HG03439 (cell line): ENCODE measurements at regions not wholly inside any gene's neighbourhood (a gene's known extent, or its start where the extent isn't known, plus 50 kb on each side); places are given as distances from the start of the nearest gene placed in this dataset.
"Not testable (repeated sequence)": the region's sequence is repeated elsewhere in the genome, so short reads cannot be mapped to it uniquely, and the experiment has no call there.

Experiments used
- ATAC-seq: cut with Tn5 transposase; IDR thresholded peaks from one replicate; pipeline ENCODE4 v1.9.1; 2021; ENCODE audit warnings: mild to moderate bottlenecking, moderate library complexity; ENCODE audit not compliant: unreplicated experiment

DNA sequence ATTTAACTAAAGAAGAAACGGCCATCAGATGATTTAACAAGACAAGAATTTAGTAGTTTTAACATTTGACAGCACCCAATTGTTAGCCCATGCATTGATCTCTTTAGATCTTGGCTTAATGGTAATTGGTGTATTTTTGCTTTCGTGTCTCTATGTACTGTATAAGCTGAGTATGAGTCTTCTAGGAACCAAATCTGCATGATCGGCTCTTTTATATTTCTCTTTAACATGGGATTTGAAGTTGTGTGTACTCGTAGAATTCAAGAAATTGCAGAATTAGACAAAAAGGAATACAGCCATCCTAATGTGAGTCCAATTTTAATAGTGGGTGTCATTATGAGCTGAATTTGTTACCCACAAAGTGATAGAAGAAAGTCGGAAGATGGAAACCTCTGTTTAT is 438.9 kb upstream of the WWC1 start:
- ATAC-seq, result no peak

DNA sequence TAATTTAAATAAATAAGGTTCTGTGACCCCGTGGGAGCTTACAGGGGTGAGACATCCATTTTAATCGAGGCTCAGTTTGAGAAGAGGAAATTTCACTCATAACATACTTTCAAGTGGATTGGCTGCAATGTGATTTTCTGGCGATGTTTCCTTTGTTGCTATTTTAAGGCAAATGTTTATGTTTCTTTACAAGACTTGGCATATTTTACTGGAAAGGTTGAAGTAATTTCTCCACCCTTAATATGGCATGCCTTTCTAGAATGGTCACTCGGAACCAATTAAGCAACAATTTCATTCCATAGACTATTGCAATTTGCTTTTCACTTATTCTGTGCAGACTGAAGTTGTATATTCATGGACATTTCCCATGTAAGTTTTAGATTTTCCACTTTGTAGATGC is 438.0 kb upstream of the WWC1 start:
- ATAC-seq, result no peak

DNA sequence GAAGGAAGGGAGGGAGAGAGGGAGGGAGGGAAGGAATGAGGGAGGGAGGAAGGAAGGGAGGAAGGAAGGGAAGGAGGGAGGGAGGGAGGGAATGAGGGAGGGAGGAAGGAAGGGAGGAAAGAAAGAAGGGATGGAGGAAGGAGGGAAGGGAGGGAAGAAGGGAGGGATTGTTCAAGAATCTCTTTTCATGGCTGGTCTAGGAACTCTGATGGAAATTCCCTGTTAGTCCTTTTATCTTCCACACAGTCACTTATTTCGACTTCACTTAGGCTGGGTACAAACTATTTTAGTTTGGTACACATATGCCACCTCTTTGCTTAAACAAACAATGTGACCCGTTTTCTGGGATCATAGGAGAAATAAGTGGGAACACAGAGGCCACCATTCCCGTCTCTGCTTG is 435.6 kb upstream of the WWC1 start:
- ATAC-seq, result no peak

DNA sequence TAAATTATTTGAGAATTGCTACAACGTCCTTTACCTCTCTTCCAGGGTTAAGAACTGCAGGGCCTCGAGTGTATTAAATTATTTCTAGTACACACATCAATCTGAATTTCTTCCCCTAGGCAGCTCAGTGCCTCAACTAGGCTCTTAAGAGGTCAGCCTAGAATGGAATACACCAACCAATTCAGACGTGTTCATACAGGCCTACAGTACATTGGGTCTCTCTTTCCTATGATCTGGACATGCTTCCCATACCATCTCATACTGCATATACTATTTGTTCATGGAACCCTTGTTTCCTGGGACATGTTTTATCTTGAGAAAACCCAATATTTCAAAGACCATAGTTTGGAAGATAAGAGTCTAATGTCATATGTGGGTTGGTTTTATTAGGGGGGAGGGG is 434.1 kb upstream of the WWC1 start:
- no peak for ATAC-seq

DNA sequence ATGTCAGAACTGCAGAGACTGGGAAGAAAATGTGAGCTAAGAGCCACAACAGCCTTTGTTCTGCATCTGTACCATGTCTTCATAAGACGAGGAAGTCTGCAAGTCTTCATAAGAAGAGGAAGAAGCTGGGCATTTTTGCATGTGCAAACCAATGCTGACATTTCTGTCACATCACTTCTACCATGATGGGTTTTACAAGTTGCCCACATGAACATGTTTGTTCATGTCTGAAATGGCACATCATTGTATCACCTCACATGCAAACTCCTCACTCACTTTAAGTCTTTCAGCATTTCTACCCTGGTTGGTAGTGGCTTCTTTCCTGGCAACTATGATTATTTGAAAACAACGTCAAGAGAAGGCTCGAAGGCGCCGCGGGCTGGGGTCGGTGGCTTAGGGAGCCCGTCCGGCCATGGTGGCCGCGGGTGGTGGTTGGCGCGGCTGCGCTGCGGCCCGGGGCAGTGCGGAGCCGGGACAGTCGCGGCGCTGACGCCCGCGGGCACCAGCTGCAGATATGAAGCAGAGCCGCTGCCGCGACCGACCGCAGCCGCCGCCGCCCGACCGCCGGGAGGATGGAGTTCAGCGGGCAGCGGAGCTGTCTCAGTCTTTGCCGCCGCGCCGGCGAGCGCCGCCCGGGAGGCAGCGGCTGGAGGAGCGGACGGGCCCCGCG is 433.1 kb upstream of the WWC1 start:
- ATAC-seq, result not testable (repeated sequence)

DNA sequence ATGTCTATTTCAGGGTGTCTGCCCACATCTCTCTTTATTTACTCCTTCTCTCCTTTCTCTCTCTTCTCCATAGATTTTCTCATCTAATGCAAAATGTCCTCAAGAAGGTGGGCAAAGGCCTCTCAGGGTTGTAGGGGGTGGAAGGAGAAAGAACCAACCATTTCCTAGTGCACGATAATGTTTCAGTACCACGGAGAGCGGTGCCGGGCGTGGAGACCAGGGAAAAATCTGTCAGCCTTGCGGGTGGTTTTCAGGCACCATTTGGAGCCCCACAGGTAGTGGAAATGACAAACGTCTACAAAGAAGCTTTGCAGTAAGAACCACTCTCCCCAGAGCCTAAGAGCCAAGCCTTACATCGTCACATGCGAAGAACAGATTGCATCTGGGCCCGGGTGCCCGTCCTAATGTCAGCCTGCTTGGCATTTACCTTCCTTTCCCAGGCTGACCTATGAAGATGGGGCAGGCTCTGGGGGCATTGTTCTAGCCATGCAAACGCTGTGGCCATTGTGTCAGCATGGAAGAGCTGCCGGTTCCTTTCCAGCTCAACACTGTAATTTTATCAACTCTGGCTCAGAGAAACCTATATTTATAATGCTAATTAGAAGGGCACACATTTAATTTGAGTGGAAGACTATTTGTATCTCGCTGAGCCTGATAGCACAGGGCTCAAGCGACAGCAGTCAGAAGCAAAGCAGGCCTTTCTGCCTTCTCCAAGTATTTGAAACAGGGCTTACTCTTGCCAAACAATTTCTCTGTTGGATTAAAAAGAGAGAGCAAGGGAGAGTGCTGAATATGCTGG is 430.1 kb upstream of the WWC1 start:
- ATAC-seq, result no peak

DNA sequence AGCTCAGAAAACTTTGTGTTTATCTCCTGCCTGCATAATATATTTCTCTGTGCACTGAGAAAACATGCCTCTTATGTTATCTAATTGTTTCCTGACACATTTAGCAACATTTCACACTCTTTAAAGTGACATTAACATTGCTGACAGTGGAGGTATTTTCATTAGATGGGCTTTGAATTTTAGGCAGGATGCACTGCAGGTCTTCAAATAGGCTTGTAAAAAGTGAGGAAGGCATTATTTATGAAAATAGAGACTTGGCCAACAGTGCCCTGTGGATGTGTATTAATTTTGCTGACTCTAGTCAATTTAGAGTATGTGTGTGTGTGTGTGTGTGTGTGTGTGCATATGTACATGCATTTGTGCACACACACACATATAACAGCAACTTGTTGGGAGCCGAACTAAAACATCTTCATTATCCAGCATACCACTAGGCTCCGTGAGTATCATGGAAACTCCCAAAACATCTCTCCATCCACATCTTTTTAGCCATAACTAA is 429.5 kb upstream of the WWC1 start:
- ATAC-seq, result no peak

DNA sequence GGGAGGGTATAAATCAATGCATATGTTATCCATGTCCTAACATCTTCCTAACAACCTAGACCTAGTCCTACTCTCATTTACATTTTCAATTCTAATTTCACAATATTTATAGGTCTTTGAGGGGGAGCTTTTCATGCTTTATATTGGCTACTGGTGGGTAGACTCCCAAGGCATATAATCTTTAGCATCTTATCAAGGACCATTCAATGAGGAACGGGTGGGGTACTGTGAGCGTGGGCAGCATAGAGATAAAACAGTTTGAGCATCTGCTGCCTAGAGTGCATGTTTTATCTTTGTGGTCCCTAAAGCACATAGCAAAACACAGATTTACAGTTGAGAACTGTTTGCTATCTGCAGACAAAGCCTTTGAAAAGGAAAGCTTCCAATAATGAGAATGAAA is 427.6 kb upstream of the WWC1 start:
- no peak for ATAC-seq

DNA sequence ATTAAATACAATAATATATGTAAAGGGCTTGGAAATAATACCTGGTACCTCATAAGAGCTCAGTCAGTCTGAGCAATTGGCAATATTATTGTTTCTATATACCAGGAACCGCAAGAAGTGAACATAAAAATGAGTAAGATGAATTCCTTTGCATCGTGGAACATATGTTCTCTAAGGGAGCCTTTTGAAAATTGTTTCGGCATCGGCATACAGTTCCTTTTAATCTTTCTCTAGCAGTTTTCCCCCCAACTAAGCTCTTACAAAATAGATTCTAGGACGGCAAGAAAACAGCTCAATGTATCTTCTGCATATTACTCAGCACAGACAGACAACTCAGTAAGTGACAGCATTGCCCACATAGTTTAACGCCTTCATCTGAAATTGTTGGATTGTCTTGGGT is 426.6 kb upstream of the WWC1 start:
- no peak for ATAC-seq

DNA sequence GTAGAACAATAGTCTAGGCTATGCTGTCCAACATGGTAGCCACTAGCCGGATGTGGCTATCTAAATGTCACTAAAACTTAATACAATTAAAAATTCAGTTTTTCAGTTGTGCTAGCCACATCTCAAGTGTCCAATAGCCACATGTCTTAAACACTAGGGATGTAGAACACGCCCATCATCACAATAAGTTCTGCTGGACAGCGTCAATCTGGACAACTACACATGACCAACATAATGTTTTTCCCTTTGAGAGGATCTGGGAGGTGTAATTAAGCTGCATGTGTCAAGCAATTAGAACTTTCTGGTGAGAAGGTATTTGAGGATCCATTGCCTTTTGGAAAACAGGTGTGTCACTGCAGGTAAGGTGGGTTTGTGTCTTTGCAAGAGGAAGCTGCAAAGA is 424.6 kb upstream of the WWC1 start:
- no peak for ATAC-seq

DNA sequence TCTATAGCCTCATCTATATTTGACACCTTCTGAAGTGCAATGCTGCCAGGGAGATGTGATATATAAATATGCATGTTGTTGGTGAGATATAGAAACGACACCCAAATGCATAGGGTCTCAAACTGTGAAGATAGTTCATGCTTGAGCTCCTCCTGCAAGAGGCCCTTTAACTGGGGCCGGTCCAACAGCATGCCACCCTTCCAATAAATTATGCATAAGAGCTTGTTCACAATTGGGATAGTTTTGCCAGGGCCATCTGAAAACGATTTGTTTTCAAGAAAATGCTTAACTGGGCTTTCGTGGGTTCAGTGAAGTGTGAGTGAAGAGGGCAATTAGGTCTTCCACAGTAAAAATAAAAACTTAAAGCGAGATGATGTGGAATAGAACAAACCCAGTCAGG is 424.2 kb upstream of the WWC1 start:
- ATAC-seq, result no peak

DNA sequence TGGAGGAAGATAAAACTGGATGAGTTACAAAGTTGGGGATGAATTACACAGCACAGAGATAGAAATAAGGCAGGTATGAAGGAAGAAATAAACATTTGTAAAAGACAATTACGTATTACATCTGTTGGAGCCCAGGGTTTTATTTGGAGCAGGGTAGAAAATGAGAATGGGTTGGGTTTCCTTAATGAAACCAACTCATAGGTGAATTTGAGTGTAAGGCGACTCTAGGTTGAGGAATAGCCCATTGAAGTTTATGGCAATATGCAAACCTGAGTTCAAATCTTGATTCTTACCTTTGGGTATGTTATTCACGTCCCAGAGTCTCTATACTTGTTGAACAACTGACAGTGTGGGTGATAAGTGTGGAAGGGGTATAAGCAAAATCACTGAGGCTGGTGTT is 422.3 kb upstream of the WWC1 start:
- ATAC-seq, result no peak

DNA sequence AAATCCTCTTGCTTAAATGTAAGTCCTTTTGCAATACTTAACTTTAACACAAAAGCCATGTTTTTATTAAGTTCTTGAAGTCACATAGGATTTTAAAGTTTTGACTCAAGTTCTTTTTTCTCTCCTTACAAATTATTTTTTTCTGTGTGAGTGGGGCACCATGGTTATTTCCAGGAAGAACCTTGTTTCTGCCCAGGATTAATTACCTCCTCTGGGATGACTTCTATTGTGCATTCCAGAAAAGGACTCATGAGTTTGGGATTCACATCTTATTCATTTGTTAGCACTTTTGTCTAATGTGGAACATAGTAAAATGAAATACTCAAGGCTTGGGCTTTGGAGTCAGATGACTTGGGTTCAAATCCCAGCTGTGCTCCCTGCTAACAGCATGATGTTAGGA is 421.4 kb upstream of the WWC1 start:
- no peak for ATAC-seq

DNA sequence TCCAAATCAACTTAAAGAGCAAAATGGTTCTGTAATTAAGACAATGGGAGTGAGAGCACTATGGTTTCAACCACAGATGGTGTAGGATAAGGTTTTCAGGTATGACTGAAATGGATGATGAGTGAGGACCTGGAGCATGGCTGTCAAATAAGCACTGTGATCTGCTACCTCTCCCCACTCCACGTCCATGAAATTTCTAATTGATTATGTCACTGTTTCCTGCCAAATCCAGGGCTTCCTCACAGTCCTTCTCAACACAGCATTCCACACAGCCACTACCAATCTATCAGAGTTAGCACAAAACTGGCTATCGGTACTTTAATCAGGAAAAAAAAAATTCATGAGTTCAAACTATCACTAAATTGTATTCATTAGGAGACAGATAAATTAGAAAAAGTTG is 420.4 kb upstream of the WWC1 start:
- ATAC-seq, result no peak

DNA sequence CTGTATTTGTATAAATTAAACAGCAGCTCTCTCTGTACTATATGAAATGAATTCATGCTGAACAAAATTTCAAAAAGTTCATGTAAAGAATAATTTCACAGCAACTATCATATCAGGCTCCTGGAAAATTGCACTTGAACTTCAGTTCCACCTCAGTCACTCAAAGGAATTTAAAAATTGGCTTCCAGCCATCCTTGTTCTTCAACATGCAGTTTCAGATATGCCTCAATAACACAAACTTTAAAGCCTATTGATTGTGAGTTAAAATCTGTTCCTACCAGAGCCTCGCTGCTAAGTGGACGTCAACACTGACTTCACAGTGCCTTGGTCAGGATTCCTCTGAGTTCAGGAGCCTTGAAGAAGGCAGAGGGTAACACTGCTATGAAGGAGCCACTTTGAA is 418.7 kb upstream of the WWC1 start:
- ATAC-seq, result no peak

DNA sequence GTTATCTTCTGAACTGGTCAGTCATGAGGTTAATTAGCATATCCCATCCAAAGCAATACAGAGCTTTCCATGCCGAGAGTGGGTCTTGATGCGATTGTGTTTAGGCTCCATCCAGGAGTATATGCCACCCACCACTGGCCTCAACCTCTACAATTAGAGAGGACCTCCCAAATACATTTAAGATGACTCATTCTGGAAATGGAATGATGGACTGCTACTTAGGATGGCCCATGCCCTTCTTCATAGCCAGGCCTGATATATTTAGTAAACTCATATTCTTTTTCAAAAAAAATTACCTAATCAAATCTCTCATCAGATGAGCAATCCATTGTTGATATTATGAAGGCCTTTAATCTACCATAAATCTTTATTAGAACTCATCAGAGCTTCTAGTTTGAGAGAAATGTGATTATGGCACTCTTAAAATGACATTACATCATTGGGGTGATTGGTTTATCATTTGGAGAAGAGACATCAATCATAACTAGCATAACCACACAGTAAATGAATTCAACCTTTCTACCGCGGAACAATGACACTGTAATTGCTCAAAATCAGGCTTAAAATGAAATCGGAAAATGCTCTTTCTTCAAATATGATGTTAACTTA is 414.2 kb upstream of the WWC1 start:
- ATAC-seq, result no peak

DNA sequence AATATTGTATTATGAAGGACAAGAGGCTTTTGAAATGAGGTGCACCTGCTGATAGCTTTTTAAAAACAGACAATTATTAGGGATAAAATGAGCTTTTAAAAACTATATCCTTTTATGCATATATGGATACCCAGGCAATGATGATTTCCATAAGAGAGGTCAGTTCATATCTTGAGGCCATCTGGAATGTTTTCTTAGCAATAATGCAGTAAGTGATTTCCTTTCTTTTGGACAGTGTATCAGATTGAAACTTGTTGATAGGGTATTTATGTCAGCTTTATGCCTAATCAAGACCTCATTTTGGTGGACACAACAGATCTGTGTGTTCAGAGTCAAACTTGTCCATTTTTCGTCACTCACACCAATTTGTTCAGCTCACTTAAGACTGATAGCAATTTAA is 413.5 kb upstream of the WWC1 start:
- ATAC-seq, result no peak

DNA sequence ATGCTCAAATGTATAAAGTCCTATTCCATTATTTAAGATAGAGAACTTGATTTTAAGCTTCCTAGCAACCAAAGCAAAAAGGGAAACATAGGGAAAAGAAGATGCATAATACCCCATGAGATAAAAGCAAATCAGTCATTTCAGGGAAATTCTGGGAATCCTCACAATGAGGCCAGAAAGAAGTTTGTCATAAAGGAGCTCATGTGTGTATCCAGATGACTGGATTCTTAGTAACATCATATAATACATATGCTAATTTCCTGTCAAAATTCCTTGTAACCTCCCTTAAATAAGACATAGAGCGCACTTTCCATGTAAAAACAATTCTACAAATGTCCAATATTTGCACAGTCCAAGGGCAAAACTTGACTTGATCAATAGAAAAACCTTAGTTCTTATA is 411.0 kb upstream of the WWC1 start:
- no peak for ATAC-seq

DNA sequence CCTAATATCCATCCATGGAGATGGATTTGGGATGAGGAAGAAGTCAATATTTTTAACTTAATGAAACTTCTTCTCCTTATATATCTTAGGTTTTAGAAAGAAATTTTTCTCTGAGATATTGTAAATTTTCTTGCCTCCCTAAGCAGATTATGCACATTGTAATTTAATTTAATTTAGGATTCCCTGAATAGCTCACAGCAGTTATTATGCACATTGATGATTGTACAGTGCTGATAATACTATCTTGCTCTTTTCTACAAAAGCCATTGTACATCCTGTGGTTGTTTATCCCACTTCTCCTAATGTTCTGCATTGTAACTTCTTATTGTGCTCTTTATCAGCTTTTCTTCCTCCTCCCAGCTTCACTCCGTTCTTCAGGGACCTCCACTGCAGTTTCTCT is 410.4 kb upstream of the WWC1 start:
- ATAC-seq, result no peak

DNA sequence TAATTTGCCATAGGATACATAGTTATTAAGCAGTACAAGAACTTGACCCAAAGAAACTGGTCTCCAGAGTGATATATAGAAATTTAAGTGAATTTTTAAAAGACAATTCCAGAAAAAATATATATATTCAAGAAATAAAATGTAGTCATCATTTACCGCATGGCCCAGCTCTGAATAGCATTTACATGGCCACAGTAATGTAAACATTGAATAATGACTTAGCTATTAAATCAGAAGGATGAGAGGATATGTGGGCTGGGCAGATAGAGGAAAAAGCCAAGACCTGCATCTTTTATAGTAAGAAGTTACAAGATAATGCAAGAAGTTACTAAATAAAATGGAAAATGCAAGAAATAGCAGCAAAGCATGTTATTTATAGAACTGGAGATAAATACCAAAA is 405.2 kb upstream of the WWC1 start:
- no peak for ATAC-seq

DNA sequence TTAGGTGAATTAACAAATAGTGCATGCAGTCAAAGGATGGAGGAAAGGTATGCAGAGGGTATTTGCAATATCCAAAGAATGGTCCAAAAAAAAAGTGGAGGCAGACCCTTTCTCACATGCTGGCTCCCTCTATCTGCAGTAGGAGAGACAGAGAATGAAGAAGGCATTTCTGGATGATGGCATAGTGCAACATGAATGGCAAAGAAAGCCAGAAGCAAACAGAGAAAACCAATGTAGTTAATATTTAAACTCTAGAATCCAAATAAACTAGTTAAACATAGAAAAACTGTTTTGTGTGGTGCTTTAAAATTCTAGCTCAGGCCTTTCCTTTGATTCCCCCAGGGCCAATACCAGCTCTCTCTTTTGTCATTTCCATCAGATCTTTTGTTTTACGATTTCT is 403.1 kb upstream of the WWC1 start:
- ATAC-seq, result no peak

DNA sequence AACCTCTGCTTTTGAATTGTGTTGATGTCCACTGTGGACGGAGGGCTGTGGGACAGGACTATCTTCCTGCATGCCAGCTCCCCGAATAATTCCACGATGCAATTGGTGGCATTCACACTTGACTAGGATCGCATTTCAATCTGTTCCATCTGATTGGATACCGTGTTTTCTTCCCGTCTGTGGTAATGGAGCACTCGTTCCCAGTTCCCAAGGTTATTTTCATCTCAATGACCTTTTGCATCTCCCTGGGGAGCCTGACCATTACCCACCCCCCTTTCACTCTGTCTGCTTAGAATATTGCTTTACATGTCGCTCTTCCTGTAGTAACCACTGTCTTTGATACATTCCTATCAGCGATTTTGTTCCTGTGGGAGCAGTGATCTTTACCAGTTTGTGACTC is 402.2 kb upstream of the WWC1 start:
- no peak for ATAC-seq
